ENCODE measurements at regions not wholly inside any gene's neighbourhood (a gene's known extent, or its start where the extent isn't known, plus 50 kb on each side); places are given as distances from the start of the nearest gene placed in this dataset.
"Not testable (repeated sequence)": the region's sequence is repeated elsewhere in the genome, so short reads cannot be mapped to it uniquely, and the experiment has no call there.

DNA sequence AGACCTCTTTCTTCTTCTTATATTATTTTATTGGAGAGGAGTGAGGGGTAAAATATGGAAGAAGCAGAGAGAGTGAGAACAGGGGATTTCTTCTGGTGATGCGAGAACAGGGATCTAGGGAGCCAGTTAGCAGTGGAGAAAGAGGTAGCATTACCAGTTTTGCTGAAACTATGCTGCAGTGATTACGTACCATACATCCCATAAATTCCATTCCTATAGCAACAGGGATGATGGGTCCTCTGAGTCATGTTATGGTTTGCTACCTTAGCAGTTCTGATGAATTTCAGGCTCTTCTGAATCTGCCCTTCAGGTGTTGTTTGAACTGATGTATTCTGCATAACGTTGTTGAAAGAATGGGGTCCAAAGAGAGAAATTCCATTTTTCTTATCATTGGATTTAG lies 625.4 kb upstream of the LRFN5 start:
- TF ChIP-seq, protein P1, sequence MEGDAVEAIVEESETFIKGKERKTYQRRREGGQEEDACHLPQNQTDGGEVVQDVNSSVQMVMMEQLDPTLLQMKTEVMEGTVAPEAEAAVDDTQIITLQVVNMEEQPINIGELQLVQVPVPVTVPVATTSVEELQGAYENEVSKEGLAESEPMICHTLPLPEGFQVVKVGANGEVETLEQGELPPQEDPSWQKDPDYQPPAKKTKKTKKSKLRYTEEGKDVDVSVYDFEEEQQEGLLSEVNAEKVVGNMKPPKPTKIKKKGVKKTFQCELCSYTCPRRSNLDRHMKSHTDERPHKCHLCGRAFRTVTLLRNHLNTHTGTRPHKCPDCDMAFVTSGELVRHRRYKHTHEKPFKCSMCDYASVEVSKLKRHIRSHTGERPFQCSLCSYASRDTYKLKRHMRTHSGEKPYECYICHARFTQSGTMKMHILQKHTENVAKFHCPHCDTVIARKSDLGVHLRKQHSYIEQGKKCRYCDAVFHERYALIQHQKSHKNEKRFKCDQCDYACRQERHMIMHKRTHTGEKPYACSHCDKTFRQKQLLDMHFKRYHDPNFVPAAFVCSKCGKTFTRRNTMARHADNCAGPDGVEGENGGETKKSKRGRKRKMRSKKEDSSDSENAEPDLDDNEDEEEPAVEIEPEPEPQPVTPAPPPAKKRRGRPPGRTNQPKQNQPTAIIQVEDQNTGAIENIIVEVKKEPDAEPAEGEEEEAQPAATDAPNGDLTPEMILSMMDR (IDR thresholded peaks at IDR 0.05; ENCODE audit: insufficient read depth, low read length, poor library complexity, severe bottlenecking), result no peak
- no peak overlapping the region for H3K4me3 ChIP-seq (replicated peaks; ENCODE audit: low read depth, low read length)
- no peaks in the 10 kb centered on the region for H3K27me3 ChIP-seq (replicated peaks; ENCODE audit: control insufficient read depth, insufficient read depth, low read length)
- no peak for DNase-seq (ENCODE audit: extremely low read depth, insufficient read length)
- no peaks in the 10 kb centered on the region for H3K36me3 ChIP-seq (ENCODE audit: control insufficient read depth, insufficient read depth, low read length)

DNA sequence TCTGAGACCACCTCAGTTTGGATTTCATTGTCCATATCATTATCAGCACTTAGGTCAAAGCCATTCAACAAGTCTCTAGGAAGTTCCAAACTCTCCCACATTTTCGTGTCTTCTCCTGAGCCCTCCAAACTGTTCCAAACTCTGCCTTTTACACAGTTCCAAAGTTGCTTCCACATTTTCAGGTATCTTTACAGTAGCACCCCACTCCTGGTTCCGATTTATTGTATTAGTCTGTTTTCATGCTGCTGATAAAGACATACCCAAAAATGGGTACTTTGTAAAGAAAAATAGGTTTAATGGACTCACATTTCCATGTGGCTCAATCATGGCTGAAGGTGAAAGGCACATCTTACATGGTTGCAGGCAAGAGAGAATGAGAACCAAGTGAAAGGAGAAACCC lies 646.4 kb upstream of the LRFN5 start:
- not testable (repeated sequence) for H3K36me3 ChIP-seq (ENCODE audit: control insufficient read depth, insufficient read depth, low read length); H3K27me3 ChIP-seq (replicated peaks; ENCODE audit: control insufficient read depth, insufficient read depth, low read length); H3K4me3 ChIP-seq (replicated peaks; ENCODE audit: low read depth, low read length); DNase-seq (ENCODE audit: extremely low read depth, insufficient read length)

DNA sequence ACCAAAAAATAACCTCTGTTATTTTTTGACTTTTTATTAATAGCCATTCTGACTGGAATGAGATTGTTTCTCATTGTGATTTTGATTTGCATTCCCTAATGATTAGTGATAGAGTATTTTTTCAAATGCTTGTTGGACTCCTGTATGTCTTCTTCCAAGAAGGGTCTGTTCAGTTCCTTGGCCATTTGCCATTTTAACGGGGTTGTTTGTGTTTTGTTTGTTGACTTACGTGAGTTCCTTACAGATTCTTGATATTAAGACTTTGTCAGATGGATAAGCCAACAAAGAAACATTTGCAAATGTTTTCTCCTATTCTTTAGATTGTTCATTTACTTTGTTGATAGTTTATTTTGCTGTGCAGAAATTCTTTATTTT lies 651.6 kb upstream of the LRFN5 start:
- H3K27me3 ChIP-seq (replicated peaks; ENCODE audit: control insufficient read depth, insufficient read depth, low read length), result no peaks in the 10 kb centered on the region
- TF ChIP-seq, protein P1 (IDR thresholded peaks at IDR 0.05; ENCODE audit: insufficient read depth, low read length, poor library complexity, severe bottlenecking), result no peak
- DNase-seq (ENCODE audit: extremely low read depth, insufficient read length), result no peak
- H3K36me3 ChIP-seq (ENCODE audit: control insufficient read depth, insufficient read depth, low read length), result no peaks in the 10 kb centered on the region
- no peak overlapping the region for H3K4me3 ChIP-seq (replicated peaks; ENCODE audit: low read depth, low read length)

DNA sequence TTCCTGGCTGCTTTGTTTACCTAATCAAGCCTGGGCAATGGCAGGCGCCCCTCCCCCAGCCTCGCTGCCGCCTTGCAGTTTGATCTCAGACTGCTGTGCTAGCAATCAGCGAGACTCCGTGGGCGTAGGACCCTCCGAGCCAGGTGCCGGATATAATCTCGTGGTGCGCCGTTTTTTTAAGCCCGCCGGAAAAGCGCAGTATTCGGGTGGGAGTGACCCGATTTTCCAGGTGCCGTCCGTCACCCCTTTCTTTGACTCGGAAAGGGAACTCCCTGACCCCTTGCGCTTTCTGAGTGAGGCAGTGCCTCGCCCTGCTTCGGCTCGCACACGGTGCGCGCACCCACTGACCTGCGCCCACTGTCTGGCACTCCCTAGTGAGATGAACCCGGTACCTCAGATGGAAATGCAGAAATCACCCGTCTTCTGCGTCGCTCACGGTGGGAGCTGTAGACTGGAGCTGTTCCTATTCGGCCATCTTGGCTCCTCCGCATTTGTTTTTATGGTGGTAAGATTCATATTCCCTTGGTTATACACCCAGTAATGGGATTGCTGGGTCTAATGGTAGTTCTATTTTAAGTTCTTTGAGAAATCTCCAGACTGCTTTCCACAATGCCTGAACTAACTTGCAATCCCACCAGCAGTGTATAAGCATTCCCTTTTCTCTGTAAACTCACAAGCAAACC lies 652.1 kb upstream of the LRFN5 start:
- not testable (repeated sequence) for H3K4me3 ChIP-seq (replicated peaks; ENCODE audit: low read depth, low read length); DNase-seq (ENCODE audit: extremely low read depth, insufficient read length); H3K36me3 ChIP-seq (ENCODE audit: control insufficient read depth, insufficient read depth, low read length); H3K27me3 ChIP-seq (replicated peaks; ENCODE audit: control insufficient read depth, insufficient read depth, low read length)

DNA sequence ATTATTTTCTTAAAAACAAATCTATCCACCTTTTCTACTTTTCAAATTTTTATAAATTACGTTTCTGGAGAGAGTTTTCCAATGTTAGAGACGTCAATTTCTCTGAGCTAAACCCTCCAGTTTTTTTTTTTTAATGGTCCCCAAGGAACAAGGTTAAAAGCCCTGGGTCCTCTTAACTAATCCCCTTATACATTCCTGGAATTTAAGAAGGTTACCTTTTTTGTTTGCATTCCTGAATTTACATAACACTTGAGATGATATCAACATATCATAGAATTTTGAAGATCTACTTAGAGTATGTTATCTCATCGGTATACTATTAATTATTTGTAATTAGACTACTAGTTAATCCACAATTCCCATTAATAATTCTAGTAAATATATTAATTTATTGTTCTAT lies 662.2 kb upstream of the LRFN5 start:
- no peaks in the 10 kb centered on the region for H3K27me3 ChIP-seq (replicated peaks; ENCODE audit: control insufficient read depth, insufficient read depth, low read length)
- DNase-seq (ENCODE audit: extremely low read depth, insufficient read length), result no peak
- no peak overlapping the region for H3K4me3 ChIP-seq (replicated peaks; ENCODE audit: low read depth, low read length)
- H3K36me3 ChIP-seq (ENCODE audit: control insufficient read depth, insufficient read depth, low read length), result no peaks in the 10 kb centered on the region
- TF ChIP-seq, protein P1 (IDR thresholded peaks at IDR 0.05; ENCODE audit: insufficient read depth, low read length, poor library complexity, severe bottlenecking), result no peak

DNA sequence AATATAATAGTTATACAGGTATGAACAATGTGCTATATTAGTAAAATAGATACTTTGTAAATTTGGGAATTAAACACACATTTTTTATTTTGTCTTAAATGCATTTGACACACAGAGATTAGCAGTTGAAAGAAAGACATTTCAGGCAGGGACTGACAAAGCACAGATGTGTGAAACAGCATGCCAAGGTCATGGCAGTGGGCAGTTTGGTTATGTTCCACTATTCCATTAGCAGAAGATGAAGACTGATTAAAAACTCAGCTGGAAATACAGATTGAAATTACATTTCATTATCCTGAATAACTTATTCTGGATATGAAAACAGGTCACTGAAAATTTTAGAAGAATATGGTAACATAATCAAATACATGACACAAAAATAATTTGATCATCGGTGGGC lies 669.8 kb upstream of the LRFN5 start:
- no peak overlapping the region for H3K4me3 ChIP-seq (replicated peaks; ENCODE audit: low read depth, low read length)
- TF ChIP-seq, protein P1 (IDR thresholded peaks at IDR 0.05; ENCODE audit: insufficient read depth, low read length, poor library complexity, severe bottlenecking), result no peak
- no peak for DNase-seq (ENCODE audit: extremely low read depth, insufficient read length)
- H3K36me3 ChIP-seq (ENCODE audit: control insufficient read depth, insufficient read depth, low read length), result no peaks in the 10 kb centered on the region
- H3K27me3 ChIP-seq (replicated peaks; ENCODE audit: control insufficient read depth, insufficient read depth, low read length), result no peaks in the 10 kb centered on the region

DNA sequence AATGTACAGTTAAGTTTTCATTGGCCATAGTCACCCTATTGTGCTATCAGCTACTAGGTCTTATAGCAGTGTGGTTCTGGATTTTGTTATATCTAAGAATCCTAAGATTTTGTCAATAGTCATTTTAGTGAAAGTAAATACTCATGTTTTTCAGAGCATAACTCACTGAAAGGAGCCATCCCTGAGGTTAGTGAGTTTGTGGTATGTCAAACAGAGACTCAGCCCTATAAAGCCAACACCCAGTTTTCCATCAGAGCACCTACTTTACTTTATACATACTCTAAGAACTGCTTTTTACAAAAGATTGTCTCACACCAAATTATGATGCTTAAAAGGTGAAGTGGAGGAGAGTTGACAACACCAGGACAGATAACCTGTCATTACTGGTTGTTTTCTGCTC lies 686.3 kb upstream of the LRFN5 start:
- no peak for DNase-seq (ENCODE audit: extremely low read depth, insufficient read length)
- no peaks in the 10 kb centered on the region for H3K36me3 ChIP-seq (ENCODE audit: control insufficient read depth, insufficient read depth, low read length)
- TF ChIP-seq, protein P1 (IDR thresholded peaks at IDR 0.05; ENCODE audit: insufficient read depth, low read length, poor library complexity, severe bottlenecking), result no peak
- H3K4me3 ChIP-seq (replicated peaks; ENCODE audit: low read depth, low read length), result no peak overlapping the region
- H3K27me3 ChIP-seq (replicated peaks; ENCODE audit: control insufficient read depth, insufficient read depth, low read length), result no peaks in the 10 kb centered on the region

Data from GM06990 (cell line).